ENCODE measurements at regions not wholly inside any gene's neighbourhood (a gene's known extent, or its start where the extent isn't known, plus 50 kb on each side); places are given as distances from the start of the nearest gene placed in this dataset.

GRCh38 chrX:122269243-122269781 is 914.8 kb upstream of the GRIA3 start:
- TF ChIP-seq CTCF (conservative IDR thresholded peaks at IDR 0.05 in 1 of 2, IDR thresholded peaks at IDR 0.05 in 1 of 2; ENCODE audit: extremely low read depth in 1 of 2, insufficient read depth in 1 of 2, low read depth in 1 of 2, low read length in 2 of 2): no peak
- TF ChIP-seq EZH2 (IDR thresholded peaks at IDR 0.05; ENCODE audit: borderline replicate concordance, low read length): no peak

Data from mammary epithelial cell (primary cell).